ENCODE measurements at regions not wholly inside any gene's neighbourhood (a gene's known extent, or its start where the extent isn't known, plus 50 kb on each side); places are given as distances from the start of the nearest gene placed in this dataset.

- H3K9me3 Mint-ChIP-seq, result no peaks in the 10 kb centered on the region
- no peaks in the 10 kb centered on the region for H3K27me3 Mint-ChIP-seq (ENCODE audit: low read depth, poor library complexity)
- H3K4me3 Mint-ChIP-seq, result no peak overlapping the region
- no peaks in the 10 kb centered on the region for H3K36me3 Mint-ChIP-seq (ENCODE audit: low read depth)
- no peak for TF ChIP-seq CTCF (IDR thresholded peaks at IDR 0.05)
- H3K4me1 Mint-ChIP-seq, result no peaks in the 10 kb centered on the region
- no peak overlapping the region for H3K27ac Mint-ChIP-seq
- no peak for DNase-seq
Measured at GRCh38 chr4:95758001-95758400, 81.9 kb upstream of the PDHA2 start.

- no peak overlapping the region for H3K4me3 Mint-ChIP-seq
- no peaks in the 10 kb centered on the region for H3K36me3 Mint-ChIP-seq (ENCODE audit: low read depth)
- no peak for DNase-seq
- TF ChIP-seq CTCF (IDR thresholded peaks at IDR 0.05), result no peak
- H3K9me3 Mint-ChIP-seq, result no peaks in the 10 kb centered on the region
- H3K27ac Mint-ChIP-seq, result no peak overlapping the region
- H3K27me3 Mint-ChIP-seq (ENCODE audit: low read depth, poor library complexity), result no peaks in the 10 kb centered on the region
- no peaks in the 10 kb centered on the region for H3K4me1 Mint-ChIP-seq
Measured at GRCh38 chr4:95754667-95755066, 85.2 kb upstream of the PDHA2 start.

GRCh38 chr4:95749204-95749603, 90.7 kb upstream of the PDHA2 start:
- H3K36me3 Mint-ChIP-seq (ENCODE audit: low read depth), result no peaks in the 10 kb centered on the region
- no peak overlapping the region for H3K4me3 Mint-ChIP-seq

DNA sequence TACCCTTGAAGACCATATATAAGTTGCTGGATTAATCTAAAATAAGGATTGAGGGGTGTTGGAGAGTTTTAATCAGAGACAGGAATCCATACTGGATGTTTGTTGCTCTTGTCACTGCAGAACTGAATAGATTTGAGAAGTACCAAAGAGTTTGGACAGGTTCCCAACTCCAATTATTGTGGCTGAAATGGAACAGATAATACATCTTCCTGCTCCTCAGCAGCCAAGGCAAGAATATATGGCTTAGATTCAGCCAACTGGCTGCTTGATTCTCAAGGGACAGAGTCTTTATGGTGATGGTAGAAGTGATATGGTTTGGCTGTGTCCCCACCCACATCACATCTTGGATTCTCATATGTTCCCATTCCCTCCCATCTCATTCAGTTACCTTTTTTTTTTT, 97.0 kb upstream of the PDHA2 start:
- no peaks in the 10 kb centered on the region for H3K4me1 Mint-ChIP-seq
- H3K4me3 Mint-ChIP-seq, result no peak overlapping the region
- no peak overlapping the region for H3K27ac Mint-ChIP-seq
- peaks cover 12% of the 10 kb centered on the region for H3K9me3 Mint-ChIP-seq
- no peaks in the 10 kb centered on the region for H3K36me3 Mint-ChIP-seq (ENCODE audit: low read depth)
- DNase-seq, result no peak
- no peak for TF ChIP-seq CTCF (IDR thresholded peaks at IDR 0.05)
- H3K27me3 Mint-ChIP-seq (ENCODE audit: low read depth, poor library complexity), result no peaks in the 10 kb centered on the region

More at GRCh38 chr4:95749204-95749603, 90.7 kb upstream of the PDHA2 start:
- Mint-ChIP-seq H3K9me3 (no peaks in the 10 kb centered on the region), H3K27me3 (ENCODE audit: low read depth, poor library complexity) (no peaks in the 10 kb centered on the region), H3K27ac (no peak overlapping the region), H3K4me1 (no peaks in the 10 kb centered on the region)
- no peak for DNase-seq
- TF ChIP-seq CTCF (IDR thresholded peaks at IDR 0.05), result no peak

DNA sequence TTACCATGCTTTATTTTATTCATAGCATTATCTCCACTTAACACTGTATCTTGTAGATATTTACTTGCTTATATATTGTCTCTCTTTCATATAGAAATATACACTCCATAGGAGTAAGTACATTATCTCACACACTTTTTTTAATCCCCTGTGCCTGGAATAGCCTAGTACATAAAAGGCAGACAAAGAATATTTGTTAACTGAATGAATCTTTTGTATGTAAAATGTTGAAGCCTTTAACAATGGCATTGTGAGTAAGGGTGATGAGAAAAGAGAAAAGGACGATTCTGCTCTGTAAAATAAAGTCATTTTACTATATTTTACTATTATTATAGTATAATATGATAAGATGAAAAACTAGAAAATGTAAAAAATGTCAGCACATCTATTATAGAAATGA, 97.7 kb upstream of the PDHA2 start:
- no peak for TF ChIP-seq CTCF (IDR thresholded peaks at IDR 0.05)
- no peaks in the 10 kb centered on the region for H3K4me1 Mint-ChIP-seq
- no peaks in the 10 kb centered on the region for H3K36me3 Mint-ChIP-seq (ENCODE audit: low read depth)
- no peak overlapping the region for H3K27ac Mint-ChIP-seq
- H3K27me3 Mint-ChIP-seq (ENCODE audit: low read depth, poor library complexity), result no peaks in the 10 kb centered on the region
- peaks cover 12% of the 10 kb centered on the region for H3K9me3 Mint-ChIP-seq
- no peak for DNase-seq
- H3K4me3 Mint-ChIP-seq, result no peak overlapping the region

GRCh38 chr4:95732061-95732460, 107.8 kb upstream of the PDHA2 start:
- H3K9me3 Mint-ChIP-seq, result no peaks in the 10 kb centered on the region
- DNase-seq, result no peak
- no peak overlapping the region for H3K4me3 Mint-ChIP-seq

More at GRCh38 chr4:95732061-95732460, 107.8 kb upstream of the PDHA2 start:
- H3K36me3 Mint-ChIP-seq (ENCODE audit: low read depth), result no peaks in the 10 kb centered on the region
- H3K4me1 Mint-ChIP-seq, result peaks cover 9% of the 10 kb centered on the region
- H3K27me3 Mint-ChIP-seq (ENCODE audit: low read depth, poor library complexity), result peaks cover 6% of the 10 kb centered on the region
- H3K27ac Mint-ChIP-seq, result no peak overlapping the region
- no peak for TF ChIP-seq CTCF (IDR thresholded peaks at IDR 0.05)

Measured in nephron progenitor cell (in vitro differentiated cells).